ENCODE measurements at regions not wholly inside any gene's neighbourhood (a gene's known extent, or its start where the extent isn't known, plus 50 kb on each side); places are given as distances from the start of the nearest gene placed in this dataset.

DNA sequence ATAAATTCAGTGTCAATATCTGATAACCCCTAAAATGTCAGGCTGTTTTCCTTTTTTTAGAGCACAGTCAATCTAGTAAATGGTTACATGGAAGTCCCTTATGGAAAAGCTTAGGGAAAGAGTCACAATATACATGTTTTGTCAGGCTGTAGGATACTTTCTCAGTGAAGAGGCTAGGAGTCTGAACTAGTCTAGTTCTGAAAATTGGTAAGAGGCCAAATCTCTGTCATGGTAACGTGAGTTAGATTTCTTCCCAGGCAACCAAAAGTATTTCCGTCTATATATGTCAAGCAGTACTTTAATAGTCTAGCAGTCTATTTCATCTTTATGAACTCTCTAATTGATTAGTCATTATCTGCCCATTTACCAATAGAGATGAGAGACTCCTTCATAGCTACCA is 215.9 kb upstream of the LRRC3B start:
- H3K9ac ChIP-seq (ENCODE audit: low read depth, low read length) = no peak overlapping the region
- no peak overlapping the region for H2AFZ ChIP-seq (ENCODE audit: low read depth, low read length)
- H3K4me2 ChIP-seq (ENCODE audit: insufficient read depth, low read length) = no peak overlapping the region
- no peaks in the 10 kb centered on the region for H3K36me3 ChIP-seq (ENCODE audit: insufficient read depth, low read length)
- H3K9me3 ChIP-seq (ENCODE audit: insufficient read depth, low read length, severe bottlenecking) = no peaks in the 10 kb centered on the region
- H4K20me1 ChIP-seq (ENCODE audit: insufficient read depth, low read length) = no peaks in the 10 kb centered on the region
- H3K79me2 ChIP-seq (ENCODE audit: insufficient read depth, low read length) = no peaks in the 10 kb centered on the region
- ATAC-seq (ENCODE audit: insufficient read depth, low read depth) (no peak), DNase-seq (no peak)
- no peak for TF ChIP-seq EZH2 (IDR thresholded peaks at IDR 0.05; ENCODE audit: borderline replicate concordance, low read depth, low read length, severe bottlenecking)
- TF ChIP-seq, protein P1, sequence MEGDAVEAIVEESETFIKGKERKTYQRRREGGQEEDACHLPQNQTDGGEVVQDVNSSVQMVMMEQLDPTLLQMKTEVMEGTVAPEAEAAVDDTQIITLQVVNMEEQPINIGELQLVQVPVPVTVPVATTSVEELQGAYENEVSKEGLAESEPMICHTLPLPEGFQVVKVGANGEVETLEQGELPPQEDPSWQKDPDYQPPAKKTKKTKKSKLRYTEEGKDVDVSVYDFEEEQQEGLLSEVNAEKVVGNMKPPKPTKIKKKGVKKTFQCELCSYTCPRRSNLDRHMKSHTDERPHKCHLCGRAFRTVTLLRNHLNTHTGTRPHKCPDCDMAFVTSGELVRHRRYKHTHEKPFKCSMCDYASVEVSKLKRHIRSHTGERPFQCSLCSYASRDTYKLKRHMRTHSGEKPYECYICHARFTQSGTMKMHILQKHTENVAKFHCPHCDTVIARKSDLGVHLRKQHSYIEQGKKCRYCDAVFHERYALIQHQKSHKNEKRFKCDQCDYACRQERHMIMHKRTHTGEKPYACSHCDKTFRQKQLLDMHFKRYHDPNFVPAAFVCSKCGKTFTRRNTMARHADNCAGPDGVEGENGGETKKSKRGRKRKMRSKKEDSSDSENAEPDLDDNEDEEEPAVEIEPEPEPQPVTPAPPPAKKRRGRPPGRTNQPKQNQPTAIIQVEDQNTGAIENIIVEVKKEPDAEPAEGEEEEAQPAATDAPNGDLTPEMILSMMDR (IDR thresholded peaks at IDR 0.05; ENCODE audit: borderline replicate concordance, extremely low read depth, low read length, poor library complexity, severe bottlenecking) = no peak
- H3K4me3 ChIP-seq (ENCODE audit: low read depth in 1 of 2, low read length in 2 of 2) = no peak overlapping the region
- no peaks in the 10 kb centered on the region for H3K4me1 ChIP-seq (ENCODE audit: insufficient read depth, low read length)
- H3K27me3 ChIP-seq (ENCODE audit: insufficient read depth, low read length, poor library complexity) = no peaks in the 10 kb centered on the region
- no peak overlapping the region for H3K27ac ChIP-seq (ENCODE audit: low read length)

DNA sequence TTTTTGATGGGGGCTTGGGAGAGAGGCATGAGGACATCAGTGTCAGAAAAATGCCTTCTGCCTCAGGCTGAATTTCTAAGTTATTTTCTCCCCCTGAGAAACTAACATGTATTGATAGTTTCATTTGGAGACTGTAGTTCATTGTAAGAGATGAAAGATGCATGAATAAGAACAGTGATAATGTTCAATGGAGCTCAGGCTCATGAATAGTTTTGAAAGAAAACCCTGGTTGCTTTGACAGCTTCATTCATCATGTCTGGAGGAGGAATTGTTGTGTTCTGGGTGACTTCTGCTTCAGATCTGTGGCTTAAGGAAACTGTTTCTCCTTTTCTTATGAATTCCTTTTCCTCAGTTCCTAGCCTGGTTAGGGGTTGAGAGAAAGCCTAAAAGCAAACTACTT is 204.0 kb upstream of the LRRC3B start:
- Histone ChIP-seq H3K4me3 (ENCODE audit: low read depth in 1 of 2, low read length in 2 of 2) (no peak overlapping the region), H3K27me3 (ENCODE audit: insufficient read depth, low read length, poor library complexity) (no peaks in the 10 kb centered on the region), H3K9me3 (ENCODE audit: insufficient read depth, low read length, severe bottlenecking) (no peaks in the 10 kb centered on the region), H3K4me1 (ENCODE audit: insufficient read depth, low read length) (no peaks in the 10 kb centered on the region), H3K79me2 (ENCODE audit: insufficient read depth, low read length) (no peaks in the 10 kb centered on the region), H3K36me3 (ENCODE audit: insufficient read depth, low read length) (no peaks in the 10 kb centered on the region), H4K20me1 (ENCODE audit: insufficient read depth, low read length) (no peaks in the 10 kb centered on the region), H3K27ac (ENCODE audit: low read length) (no peak overlapping the region), H3K9ac (ENCODE audit: low read depth, low read length) (no peak overlapping the region), H2AFZ (ENCODE audit: low read depth, low read length) (no peak overlapping the region), H3K4me2 (ENCODE audit: insufficient read depth, low read length) (no peak overlapping the region)
- DNase-seq (no peak), ATAC-seq (ENCODE audit: insufficient read depth, low read depth) (no peak)
- TF ChIP-seq, protein P1 (IDR thresholded peaks at IDR 0.05; ENCODE audit: borderline replicate concordance, extremely low read depth, low read length, poor library complexity, severe bottlenecking) = no peak
- no peak for TF ChIP-seq EZH2 (IDR thresholded peaks at IDR 0.05; ENCODE audit: borderline replicate concordance, low read depth, low read length, severe bottlenecking)

DNA sequence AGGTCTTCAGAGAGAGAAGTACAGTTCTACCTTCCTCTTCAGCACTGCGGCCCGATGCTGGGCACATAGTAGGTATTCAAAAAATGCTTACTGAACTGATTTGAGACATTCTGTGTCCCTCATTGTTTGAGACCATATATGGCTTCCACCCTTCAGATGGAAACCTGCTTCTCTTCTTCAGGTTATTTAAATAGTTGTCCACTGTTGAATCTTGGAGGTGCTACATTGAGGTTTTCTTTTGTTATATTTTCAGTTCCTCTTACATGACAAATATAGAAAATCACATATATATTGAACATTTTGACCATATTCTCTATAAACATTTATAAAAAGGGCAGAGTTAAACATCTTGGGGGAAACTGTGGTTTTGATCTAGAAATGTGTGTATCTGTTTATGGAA is 200.2 kb upstream of the LRRC3B start:
- no peak for ATAC-seq (ENCODE audit: insufficient read depth, low read depth)
- no peaks in the 10 kb centered on the region for H3K27me3 ChIP-seq (ENCODE audit: insufficient read depth, low read length, poor library complexity)

More for the DNA sequence above, 200.2 kb upstream of the LRRC3B start:
- TF ChIP-seq, protein P1 (IDR thresholded peaks at IDR 0.05; ENCODE audit: borderline replicate concordance, extremely low read depth, low read length, poor library complexity, severe bottlenecking) = no peak
- TF ChIP-seq EZH2 (IDR thresholded peaks at IDR 0.05; ENCODE audit: borderline replicate concordance, low read depth, low read length, severe bottlenecking) = no peak
- H3K36me3 ChIP-seq (ENCODE audit: insufficient read depth, low read length) = no peaks in the 10 kb centered on the region
- no peaks in the 10 kb centered on the region for H4K20me1 ChIP-seq (ENCODE audit: insufficient read depth, low read length)
- H3K9me3 ChIP-seq (ENCODE audit: insufficient read depth, low read length, severe bottlenecking) = no peaks in the 10 kb centered on the region
- H3K27ac ChIP-seq (ENCODE audit: low read length) = no peak overlapping the region
- H3K79me2 ChIP-seq (ENCODE audit: insufficient read depth, low read length) = no peaks in the 10 kb centered on the region
- no peak for DNase-seq
- no peak overlapping the region for H3K9ac ChIP-seq (ENCODE audit: low read depth, low read length)
- no peak overlapping the region for H2AFZ ChIP-seq (ENCODE audit: low read depth, low read length)
- no peak overlapping the region for H3K4me2 ChIP-seq (ENCODE audit: insufficient read depth, low read length)
- no peak overlapping the region for H3K4me3 ChIP-seq (ENCODE audit: low read depth in 1 of 2, low read length in 2 of 2)
- H3K4me1 ChIP-seq (ENCODE audit: insufficient read depth, low read length) = no peaks in the 10 kb centered on the region

Data from DND-41 (cell line).